Activated T-helper 9 cell treated with anti-CD3 and anti-CD28 coated beads, Interleukin-2, amount 50 U/mL, for 16 hours (primary cell): ENCODE measurements at regions not wholly inside any gene's neighbourhood (a gene's known extent, or its start where the extent isn't known, plus 50 kb on each side); places are given as distances from the start of the nearest gene placed in this dataset.

Experiments
- DNase-seq: peaks from one replicate; pipeline ENCODE4 v3.0.0-alpha.2; 2020; ENCODE audit warnings: low read depth

GRCh38 chr17:36756695-36757094 lies 155.3 kb downstream of the MRM1 start:
- no peak for DNase-seq

DNA sequence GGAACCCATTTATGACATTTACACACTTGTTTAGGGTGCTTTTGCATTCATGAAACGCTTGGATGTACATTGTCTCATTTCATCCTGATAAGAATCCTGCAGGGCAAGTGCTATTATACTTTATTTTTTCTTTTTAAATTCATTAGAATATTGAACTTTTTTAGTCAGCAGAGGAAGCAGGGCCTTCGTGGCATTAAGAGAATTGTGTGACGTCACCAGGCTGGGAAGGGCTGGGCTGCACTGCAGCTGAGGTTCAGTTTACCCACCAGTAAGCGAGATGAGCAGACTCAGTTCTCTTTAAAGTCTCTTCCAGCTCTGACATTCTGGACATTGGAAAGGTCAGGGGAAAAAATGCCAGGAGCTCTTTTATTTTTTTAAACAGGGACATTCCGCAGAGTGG lies 159.0 kb downstream of the MRM1 start:
- DNase-seq, result no peak

- no peak for DNase-seq
These were observed 160.0 kb downstream of the MRM1 start for GRCh38 chr17:36761203-36761950.

- no peak for DNase-seq
These were observed 164.2 kb downstream of the MRM1 start for GRCh38 chr17:36765436-36766043.

DNA sequence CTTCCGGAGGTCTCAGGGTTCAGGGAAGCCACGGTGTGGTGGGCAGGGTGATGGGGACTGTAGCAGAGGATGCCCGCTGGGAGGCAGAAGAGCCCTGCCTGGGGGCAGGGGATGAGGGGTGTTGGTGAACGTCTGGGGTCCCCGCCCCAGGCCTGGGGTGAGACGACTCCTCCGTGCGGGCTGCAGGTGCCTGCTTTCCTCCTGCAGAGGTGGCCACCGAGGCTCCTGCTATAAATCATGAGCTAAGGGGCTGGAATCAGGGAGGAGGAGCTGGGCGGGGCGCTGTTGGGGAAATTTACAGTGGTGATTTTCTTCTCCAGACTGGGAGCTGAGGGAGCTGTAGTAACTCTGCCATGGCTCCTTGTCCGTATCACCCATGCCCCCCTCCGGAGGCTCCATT lies 167.0 kb downstream of the MRM1 start:
- DNase-seq, result no peak

- DNase-seq, result no peak
These were observed 164.2 kb upstream of the LHX1 start for GRCh38 chr17:36773039-36773438.

DNA sequence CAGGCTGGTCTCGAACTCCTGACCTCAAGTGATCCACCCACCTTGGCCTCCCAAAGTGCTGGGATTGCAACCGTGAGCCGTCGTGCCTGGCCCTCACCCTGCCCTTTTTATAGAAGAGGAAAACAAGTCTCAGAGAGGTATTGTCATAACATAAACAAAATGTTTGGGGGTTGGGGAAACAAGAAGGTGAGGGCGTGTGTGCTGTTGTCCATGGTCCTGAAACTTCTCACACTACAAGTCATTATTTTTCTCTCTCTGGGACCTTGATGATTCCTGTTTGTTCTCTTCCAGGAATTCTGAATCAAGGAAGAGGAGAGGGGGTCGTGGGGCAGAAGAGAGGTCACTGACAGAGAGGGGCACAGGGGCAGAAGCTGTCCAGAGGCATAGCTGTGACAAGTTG lies 160.2 kb upstream of the LHX1 start:
- no peak for DNase-seq

DNA sequence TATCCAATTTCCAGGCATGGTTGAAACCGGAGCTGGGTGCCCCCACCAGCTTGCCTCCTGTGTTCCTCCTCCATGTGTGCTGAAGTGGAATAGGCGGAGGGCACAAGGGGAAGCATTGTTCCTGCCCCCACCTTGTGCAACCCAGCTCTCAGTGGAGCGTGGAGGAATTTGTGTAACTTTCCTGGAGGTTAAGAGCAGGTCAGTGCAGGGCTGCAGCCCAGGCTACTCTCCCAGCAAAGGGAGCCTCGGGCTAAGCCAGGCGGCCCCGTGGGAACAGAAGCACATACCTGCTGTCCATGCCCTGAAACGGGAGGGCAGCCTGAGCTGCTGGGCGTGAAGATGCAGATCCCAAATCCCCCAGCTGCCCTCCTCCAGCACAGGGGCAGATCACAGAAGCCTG lies 158.8 kb upstream of the LHX1 start:
- no peak for DNase-seq

GRCh38 chr17:36779550-36779949 lies 157.7 kb upstream of the LHX1 start:
- DNase-seq, result no peak

DNA sequence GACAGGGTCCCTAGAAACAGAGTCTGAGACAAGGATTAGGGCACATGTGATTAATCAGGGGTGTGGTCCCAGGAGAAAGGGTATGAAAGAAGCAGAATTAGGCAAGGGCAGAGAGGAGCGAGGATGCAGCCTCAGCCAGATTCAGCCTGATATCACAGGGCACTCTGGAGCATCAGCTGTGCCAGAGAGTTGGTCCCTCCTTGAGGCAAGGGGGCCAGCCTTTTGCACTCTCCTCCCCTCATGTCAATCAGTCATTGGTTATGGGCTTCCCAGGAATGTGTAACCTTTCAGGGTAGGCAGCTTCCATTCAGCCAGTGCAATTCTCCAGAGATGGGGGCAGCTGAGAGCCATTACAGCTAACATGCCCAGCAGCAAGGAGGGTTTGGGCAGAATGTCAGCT lies 152.6 kb upstream of the LHX1 start:
- no peak for DNase-seq

DNA sequence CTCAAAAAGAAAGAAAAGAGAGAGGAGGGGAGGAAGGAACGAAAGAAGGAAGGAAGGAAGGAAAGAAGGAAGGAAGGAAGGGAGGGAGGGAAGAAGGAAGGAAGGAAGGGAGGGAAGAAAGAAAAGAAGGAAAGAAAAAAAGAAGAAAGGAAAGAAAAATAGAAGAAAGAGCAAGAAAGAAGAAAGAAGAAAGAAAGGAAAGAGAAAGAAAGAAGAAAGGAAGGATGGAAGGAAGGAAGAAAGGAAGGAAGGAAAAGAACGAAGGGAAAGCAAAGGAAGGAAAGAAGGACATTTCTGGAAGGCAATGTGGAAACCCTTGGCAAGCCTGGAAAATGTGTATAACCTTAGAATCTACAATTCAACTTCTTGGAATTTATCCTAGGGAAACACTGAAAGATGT lies 150.4 kb upstream of the LHX1 start:
- no peak for DNase-seq

- no peak for DNase-seq
These were observed 145.9 kb upstream of the LHX1 start for GRCh38 chr17:36791150-36791941.

DNA sequence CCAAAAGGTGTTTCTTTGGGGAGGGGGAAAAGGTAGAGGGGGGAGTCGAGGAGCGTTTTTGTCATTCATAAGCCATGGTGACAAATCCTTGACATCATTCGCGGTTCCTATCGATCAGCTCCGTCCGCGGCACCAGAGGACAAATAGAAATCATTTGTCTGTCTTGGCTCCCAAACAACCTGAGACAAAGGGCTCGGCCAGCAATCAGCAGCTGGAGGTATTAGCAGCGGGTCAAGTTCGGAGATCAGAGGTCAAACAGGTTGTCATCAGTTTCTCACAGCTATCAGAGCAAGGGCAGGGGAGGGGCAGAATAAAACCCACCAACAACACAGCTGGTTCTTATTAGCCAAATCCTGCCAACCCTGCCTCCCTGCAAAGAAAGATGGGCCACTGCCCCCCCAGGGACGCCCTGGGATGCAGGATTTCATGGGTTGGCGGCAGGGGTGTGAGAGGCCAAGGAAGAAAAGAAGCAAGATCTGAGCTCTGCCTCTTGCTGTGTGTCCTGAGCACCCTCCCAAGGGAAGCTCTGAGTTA lies 145.3 kb upstream of the LHX1 start:
- no peak for DNase-seq

- no peak for DNase-seq
These were observed 144.4 kb upstream of the LHX1 start for GRCh38 chr17:36792849-36793248.

GRCh38 chr17:36793976-36794375 lies 143.3 kb upstream of the LHX1 start:
- DNase-seq, result no peak

GRCh38 chr17:36807496-36808179 lies 129.6 kb upstream of the LHX1 start:
- no peak for DNase-seq

- no peak for DNase-seq
These were observed 129.1 kb upstream of the LHX1 start for GRCh38 chr17:36808180-36808661.

GRCh38 chr17:36812762-36813161 lies 124.5 kb upstream of the LHX1 start:
- no peak for DNase-seq

- no peak for DNase-seq
These were observed 123.9 kb upstream of the LHX1 start for GRCh38 chr17:36813357-36813756.

- no peak for DNase-seq
These were observed 123.2 kb upstream of the LHX1 start for GRCh38 chr17:36813957-36814563.

- DNase-seq, result no peak
These were observed 122.3 kb upstream of the LHX1 start for GRCh38 chr17:36814958-36815357.
